Liver (tissue), 3 donors: ENCODE measurements at regions not wholly inside any gene's neighbourhood (a gene's known extent, or its start where the extent isn't known, plus 50 kb on each side); places are given as distances from the start of the nearest gene placed in this dataset.

Experiments used
- CTCF ChIP-seq: fragments of 150-350 bp; IDR thresholded peaks from 2 replicates; pipeline ENCODE4 v1.5.1; 2017; ENCODE audit warnings: improper control_type of control experiment, low read depth, low read length; ENCODE audit not compliant: missing input control
- MAX ChIP-seq: IDR thresholded peaks from 2 replicates; pipeline ENCODE4 v1.6.1; 2016; ENCODE audit warnings: antibody characterized with exemption
- REST ChIP-seq: IDR thresholded peaks from 2 replicates; pipeline ENCODE4 v1.6.1; 2016; ENCODE audit warnings: antibody characterized with exemption, mild to moderate bottlenecking
- SP1 ChIP-seq: IDR thresholded peaks from 2 replicates; pipeline ENCODE4 v1.6.1; 2018; ENCODE audit warnings: antibody characterized with exemption, mild to moderate bottlenecking
- YY1 ChIP-seq: IDR thresholded peaks from 2 replicates; pipeline ENCODE4 v1.6.1; 2016; ENCODE audit warnings: antibody characterized with exemption, mild to moderate bottlenecking
- ZBTB33 ChIP-seq: IDR thresholded peaks from 2 replicates; pipeline ENCODE4 v1.6.1; 2016; ENCODE audit warnings: antibody characterized with exemption
- donor health status: healthy.
- donor health status: healthy.

GRCh38 chr16:82459580-82460256 is 167.1 kb upstream of the CDH13 start:
- TF ChIP-seq MAX (no peak), SP1 (no peak), CTCF (no peak), YY1 (no peak), REST (no peak), ZBTB33 (no peak)
